SJCRH30 (cell line): ENCODE measurements at regions not wholly inside any gene's neighbourhood (a gene's known extent, or its start where the extent isn't known, plus 50 kb on each side); places are given as distances from the start of the nearest gene placed in this dataset.
A peak's percentile ranks its signal among the peaks of the same experiment; 100 is the strongest.
"Not testable (repeated sequence)": the region's sequence is repeated elsewhere in the genome, so short reads cannot be mapped to it uniquely, and the experiment has no call there.

Experiments used
- DNase-seq, 2 experiments: peaks; one replicate each; pipeline ENCODE4 v3.0.0-alpha.2; 2015 to 2020
- H3K27ac ChIP-seq: fragments of 250-450 bp; sonication (Bioruptor Pico); 2 replicates; pipeline ENCODE4 v1.5.1; 2020; ENCODE audit warnings: mild to moderate bottlenecking, moderate library complexity
- H3K27me3 ChIP-seq: fragments of 250-450 bp; sonication (Bioruptor Pico); 2 replicates; pipeline ENCODE4 v1.5.1; 2020; ENCODE audit warnings: mild to moderate bottlenecking, moderate library complexity
- H3K36me3 ChIP-seq: fragments of 250-450 bp; sonication (Bioruptor Pico); 2 replicates; pipeline ENCODE4 v1.5.1; 2020; ENCODE audit warnings: mild to moderate bottlenecking, moderate library complexity
- H3K4me1 ChIP-seq: fragments of 250-450 bp; sonication (Bioruptor Pico); 2 replicates; pipeline ENCODE4 v1.5.1; 2020; ENCODE audit warnings: mild to moderate bottlenecking, moderate library complexity
- H3K4me3 ChIP-seq: fragments of 250-450 bp; sonication (Bioruptor Pico); 2 replicates; pipeline ENCODE4 v1.5.1; 2020; ENCODE audit warnings: mild to moderate bottlenecking, moderate library complexity
- H3K9me3 ChIP-seq: fragments of 250-450 bp; sonication (Bioruptor Pico); replicated peaks from 2 replicates; pipeline ENCODE4 v1.5.1; 2020; ENCODE audit warnings: mild to moderate bottlenecking, moderate library complexity

GRCh38 chr1:148318904-148319242, 164.2 kb downstream of the PPIAL4G start:
- H3K36me3 ChIP-seq, result no peaks in the 10 kb centered on the region
- no peak overlapping the region for H3K27ac ChIP-seq
- no peak overlapping the region for H3K4me3 ChIP-seq
- H3K27me3 ChIP-seq, result no peaks in the 10 kb centered on the region
- peaks cover 9% of the 10 kb centered on the region for H3K9me3 ChIP-seq
- no peak for DNase-seq
- H3K4me1 ChIP-seq, result peaks cover 19% of the 10 kb centered on the region

GRCh38 chr1:148318123-148318903, 164.8 kb downstream of the PPIAL4G start:
- Histone ChIP-seq H3K36me3 (no peaks in the 10 kb centered on the region), H3K4me3 (no peak overlapping the region), H3K27ac (no peak overlapping the region), H3K27me3 (no peaks in the 10 kb centered on the region), H3K9me3 (peaks cover 14% of the 10 kb centered on the region), H3K4me1 (peaks cover 24% of the 10 kb centered on the region)
- DNase-seq, result no peak

GRCh38 chr1:148317288-148317985, 165.4 kb upstream of the NBPF11 start:
- Histone ChIP-seq H3K27me3 (no peaks in the 10 kb centered on the region), H3K4me1 (peaks cover 24% of the 10 kb centered on the region), H3K4me3 (no peak overlapping the region), H3K27ac (no peak overlapping the region), H3K9me3 (peaks cover 14% of the 10 kb centered on the region), H3K36me3 (no peaks in the 10 kb centered on the region)
- no peak for DNase-seq

GRCh38 chr1:148315071-148315811, 163.2 kb upstream of the NBPF11 start:
- DNase-seq, result peak; percentile 88 to 93

GRCh38 chr1:148310807-148311206, 158.7 kb upstream of the NBPF11 start:
- Histone ChIP-seq H3K27me3 (no peaks in the 10 kb centered on the region), H3K27ac (no peak overlapping the region), H3K36me3 (no peaks in the 10 kb centered on the region), H3K9me3 (peaks cover 21% of the 10 kb centered on the region), H3K4me1 (peaks cover 23% of the 10 kb centered on the region), H3K4me3 (no peak overlapping the region)
- DNase-seq, result no peak

More at GRCh38 chr1:148315071-148315811, 163.2 kb upstream of the NBPF11 start:
- peak overlapping the region; percentile 18 for H3K4me3 ChIP-seq
- no peaks in the 10 kb centered on the region for H3K36me3 ChIP-seq
- H3K27ac ChIP-seq, result peak overlapping the region; percentile 97
- H3K27me3 ChIP-seq, result no peaks in the 10 kb centered on the region
- H3K4me1 ChIP-seq, result peaks cover 24% of the 10 kb centered on the region
- H3K9me3 ChIP-seq, result peaks cover 24% of the 10 kb centered on the region

GRCh38 chr1:148309940-148310500, 157.9 kb upstream of the NBPF11 start:
- Histone ChIP-seq H3K4me1 (peaks cover 22% of the 10 kb centered on the region), H3K36me3 (no peaks in the 10 kb centered on the region), H3K4me3 (no peak overlapping the region), H3K27me3 (no peaks in the 10 kb centered on the region), H3K27ac (no peak overlapping the region), H3K9me3 (peaks cover 21% of the 10 kb centered on the region)
- DNase-seq, result no peak

- Histone ChIP-seq H3K36me3 (no peaks in the 10 kb centered on the region), H3K4me3 (no peak overlapping the region), H3K9me3 (peaks cover 16% of the 10 kb centered on the region), H3K4me1 (peaks cover 13% of the 10 kb centered on the region), H3K27ac (no peak overlapping the region), H3K27me3 (no peaks in the 10 kb centered on the region)
- DNase-seq, result no peak
Observed at GRCh38 chr1:148308832-148309458, 156.9 kb upstream of the NBPF11 start.

- Histone ChIP-seq H3K4me1 (peaks cover 8% of the 10 kb centered on the region), H3K4me3 (no peak overlapping the region), H3K27ac (no peak overlapping the region), H3K36me3 (no peaks in the 10 kb centered on the region), H3K9me3 (peaks cover 10% of the 10 kb centered on the region; the same call in 1 of the 2 replicates), H3K27me3 (no peaks in the 10 kb centered on the region)
- DNase-seq, result no peak
Observed at GRCh38 chr1:148307583-148308185, 155.6 kb upstream of the NBPF11 start.

GRCh38 chr1:148304935-148305334, 152.9 kb upstream of the NBPF11 start:
- DNase-seq, H3K27ac ChIP-seq, H3K36me3 ChIP-seq, H3K9me3 ChIP-seq, H3K4me1 ChIP-seq, H3K4me3 ChIP-seq, H3K27me3 ChIP-seq: not testable (repeated sequence)

GRCh38 chr1:148302586-148303364, 150.7 kb upstream of the NBPF11 start:
- H3K36me3 ChIP-seq, H3K27me3 ChIP-seq, H3K9me3 ChIP-seq, DNase-seq, H3K4me3 ChIP-seq, H3K27ac ChIP-seq, H3K4me1 ChIP-seq: not testable (repeated sequence)

GRCh38 chr1:148297852-148298251, 145.8 kb upstream of the NBPF11 start:
- not testable (repeated sequence) for H3K4me1 ChIP-seq, DNase-seq, H3K36me3 ChIP-seq, H3K9me3 ChIP-seq, H3K27ac ChIP-seq, H3K27me3 ChIP-seq, H3K4me3 ChIP-seq

GRCh38 chr1:148296511-148296910, 144.4 kb upstream of the NBPF11 start:
- H3K36me3 ChIP-seq, result no peaks in the 10 kb centered on the region

GRCh38 chr1:148294116-148294807, 142.2 kb upstream of the NBPF11 start:
- Histone ChIP-seq H3K36me3 (no peaks in the 10 kb centered on the region), H3K4me1 (no peaks in the 10 kb centered on the region), H3K9me3 (no peaks in the 10 kb centered on the region), H3K4me3 (no peak overlapping the region), H3K27me3 (no peaks in the 10 kb centered on the region), H3K27ac (no peak overlapping the region)
- no peak for DNase-seq

More at GRCh38 chr1:148296511-148296910, 144.4 kb upstream of the NBPF11 start:
- no peaks in the 10 kb centered on the region for H3K9me3 ChIP-seq
- no peaks in the 10 kb centered on the region for H3K4me1 ChIP-seq
- H3K4me3 ChIP-seq, result no peak overlapping the region
- no peak overlapping the region for H3K27ac ChIP-seq
- H3K27me3 ChIP-seq, result no peaks in the 10 kb centered on the region
- no peak for DNase-seq
